A673 (cell line): ENCODE measurements at regions not wholly inside any gene's neighbourhood (a gene's known extent, or its start where the extent isn't known, plus 50 kb on each side); places are given as distances from the start of the nearest gene placed in this dataset.

Source experiments
- BruUV-seq: library from RNA; stranded (reverse); fragments of 400-500 nt; replicated peaks from 2 replicates; lab custom pipeline; 2021; lab: Mats Ljungman, UMichigan
- CTCF ChIA-PET: fragments of 300-600 bp; sonication (Branson Sonifier 250); formaldehyde crosslinking; loops from one replicate; lab custom pipeline; 2022; ENCODE audit warnings: antibody characterized with exemption; lab: Charles Lee
- POLR2A ChIA-PET: fragments of 300-600 bp; sonication (Branson Sonifier 250); formaldehyde crosslinking; loops from one replicate; lab custom pipeline; 2022; ENCODE audit warnings: antibody characterized with exemption; ENCODE audit not compliant: low non-redundant PET; lab: Charles Lee
- DNase-seq: peaks from one replicate; pipeline ENCODE4 v3.0.0-alpha.2; 2015; ENCODE audit warnings: low spot score
- H3K27ac ChIP-seq: fragments of 200-600 bp; sonication (generic); 2 replicates; pipeline ENCODE4 v1.5.1; 2016; ENCODE audit warnings: mixed run types, low read depth, mild to moderate bottlenecking, mixed read lengths, antibody characterized with exemption, low read length; ENCODE audit not compliant: poor library complexity, severe bottlenecking
- H3K27me3 ChIP-seq: fragments of 200-600 bp; sonication (generic); replicated peaks from 2 replicates; pipeline ENCODE4 v1.6.1; 2017; ENCODE audit warnings: mixed run types, low read depth, mild to moderate bottlenecking, mixed read lengths, antibody characterized with exemption, low read length; ENCODE audit not compliant: insufficient read depth, poor library complexity
- H3K36me3 ChIP-seq: fragments of 200-600 bp; sonication (generic); 2 replicates; pipeline ENCODE4 v1.6.1; 2016; ENCODE audit warnings: mixed run types, mild to moderate bottlenecking, mixed read lengths, antibody characterized with exemption, low read length; ENCODE audit not compliant: insufficient read depth, poor library complexity, severe bottlenecking
- H3K4me1 ChIP-seq: fragments of 200-600 bp; sonication (generic); 2 replicates; pipeline ENCODE4 v1.6.1; 2017; ENCODE audit warnings: mixed run types, mild to moderate bottlenecking, mixed read lengths, antibody characterized with exemption, low read length; ENCODE audit not compliant: insufficient read depth, poor library complexity, severe bottlenecking
- H3K4me3 ChIP-seq: fragments of 200-600 bp; sonication (generic); 2 replicates; pipeline ENCODE4 v1.5.1; 2016; ENCODE audit warnings: low read depth, mixed run types, mild to moderate bottlenecking, mixed read lengths, low read length; ENCODE audit not compliant: poor library complexity, severe bottlenecking
- H3K9me3 ChIP-seq: fragments of 200-600 bp; sonication (generic); 2 replicates; pipeline ENCODE4 v1.6.1; 2016; ENCODE audit warnings: mixed run types, low read depth, mild to moderate bottlenecking, mixed read lengths, antibody characterized with exemption, low read length; ENCODE audit not compliant: poor library complexity, severe bottlenecking
- EZH2 ChIP-seq: fragments of 200-600 bp; sonication (generic); IDR thresholded peaks from 2 replicates; pipeline ENCODE4 v1.6.1; 2017; ENCODE audit warnings: borderline replicate concordance, low read depth, mild to moderate bottlenecking, mixed read lengths, antibody characterized with exemption, low read length; ENCODE audit not compliant: poor library complexity, severe bottlenecking
- intact Hi-C: fragments of 100-400 bp; cut with micrococcal nuclease; formaldehyde crosslinking; loops from one replicate; pipeline ENCODE4 v1.10.0; 2022; ENCODE audit not compliant: unreplicated experiment
- TF ChIP-seq, protein P1 (sequence below): fragments of 300-800, 200-600 bp; sonication (generic); conservative IDR thresholded peaks from 2 replicates; pipeline ENCODE4 v1.5.1; 2017; ENCODE audit warnings: low read depth, mild to moderate bottlenecking, antibody characterized with exemption, low read length, moderate library complexity, mixed read lengths

- ChIA-PET POLR2A (no interaction called here), CTCF (no interaction called here)
- TF ChIP-seq EZH2, result no peak
- TF ChIP-seq, protein P1, sequence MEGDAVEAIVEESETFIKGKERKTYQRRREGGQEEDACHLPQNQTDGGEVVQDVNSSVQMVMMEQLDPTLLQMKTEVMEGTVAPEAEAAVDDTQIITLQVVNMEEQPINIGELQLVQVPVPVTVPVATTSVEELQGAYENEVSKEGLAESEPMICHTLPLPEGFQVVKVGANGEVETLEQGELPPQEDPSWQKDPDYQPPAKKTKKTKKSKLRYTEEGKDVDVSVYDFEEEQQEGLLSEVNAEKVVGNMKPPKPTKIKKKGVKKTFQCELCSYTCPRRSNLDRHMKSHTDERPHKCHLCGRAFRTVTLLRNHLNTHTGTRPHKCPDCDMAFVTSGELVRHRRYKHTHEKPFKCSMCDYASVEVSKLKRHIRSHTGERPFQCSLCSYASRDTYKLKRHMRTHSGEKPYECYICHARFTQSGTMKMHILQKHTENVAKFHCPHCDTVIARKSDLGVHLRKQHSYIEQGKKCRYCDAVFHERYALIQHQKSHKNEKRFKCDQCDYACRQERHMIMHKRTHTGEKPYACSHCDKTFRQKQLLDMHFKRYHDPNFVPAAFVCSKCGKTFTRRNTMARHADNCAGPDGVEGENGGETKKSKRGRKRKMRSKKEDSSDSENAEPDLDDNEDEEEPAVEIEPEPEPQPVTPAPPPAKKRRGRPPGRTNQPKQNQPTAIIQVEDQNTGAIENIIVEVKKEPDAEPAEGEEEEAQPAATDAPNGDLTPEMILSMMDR, result no peak
- intact Hi-C loops, result no loop called here
- Histone ChIP-seq H3K4me3 (no peak overlapping the region), H3K27ac (no peak overlapping the region), H3K36me3 (no peaks in the 10 kb centered on the region), H3K4me1 (no peaks in the 10 kb centered on the region), H3K27me3 (no peaks in the 10 kb centered on the region), H3K9me3 (no peaks in the 10 kb centered on the region)
- BruUV-seq, result no TSS peak
- no peak for DNase-seq
Measured at GRCh38 chr9:118362596-118362995, 658.4 kb downstream of the TLR4 start.

DNA sequence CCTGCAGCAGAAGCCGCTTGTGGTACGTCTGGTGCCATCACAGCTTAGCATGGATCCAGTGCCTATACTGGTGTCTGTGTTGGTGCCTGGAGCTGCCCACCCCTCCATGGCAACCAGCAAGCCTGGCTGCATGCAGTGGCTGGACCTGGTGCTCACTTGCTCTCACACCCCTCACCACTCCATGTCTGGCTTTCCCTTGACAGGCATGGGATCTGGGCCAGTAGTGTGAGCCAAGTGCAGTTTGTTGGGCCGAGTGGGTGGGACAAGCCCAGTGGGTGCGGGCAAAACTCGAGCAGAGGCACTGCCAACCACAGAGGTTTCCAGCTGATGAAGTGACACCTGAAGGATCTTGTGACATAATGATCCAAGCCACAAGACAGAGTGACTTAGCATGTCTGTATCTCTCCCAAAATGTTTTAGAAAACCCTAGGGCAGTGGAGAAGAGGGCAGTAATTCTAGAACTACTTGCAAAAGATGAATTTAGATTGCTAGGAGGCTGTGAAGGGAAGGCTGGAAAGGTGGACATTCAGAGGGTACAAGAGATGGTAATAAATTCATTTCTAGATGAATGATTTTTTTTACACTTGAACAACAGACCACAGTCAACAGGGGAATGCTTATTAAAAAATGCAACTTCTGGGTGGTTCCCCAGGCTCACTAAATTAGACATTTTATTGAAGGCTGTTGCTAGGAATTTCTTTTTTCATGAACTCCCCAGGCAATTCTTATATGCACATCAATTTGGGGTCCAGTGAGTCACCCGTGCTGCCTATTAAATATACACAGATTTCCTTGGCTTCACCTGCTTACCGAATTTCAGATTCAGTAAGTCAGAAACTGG, 660.3 kb downstream of the TLR4 start:
- H3K36me3 ChIP-seq, result no peaks in the 10 kb centered on the region
- H3K4me3 ChIP-seq, result no peak overlapping the region
- TF ChIP-seq, protein P1, result no peak
- no peak for TF ChIP-seq EZH2
- no peaks in the 10 kb centered on the region for H3K27me3 ChIP-seq
- no peaks in the 10 kb centered on the region for H3K9me3 ChIP-seq
- intact Hi-C loops, result no loop called here
- no peak overlapping the region for H3K27ac ChIP-seq
- BruUV-seq, result no TSS peak
- ChIA-PET POLR2A (no interaction called here), CTCF (no interaction called here)
- no peak for DNase-seq
- H3K4me1 ChIP-seq, result no peaks in the 10 kb centered on the region

DNA sequence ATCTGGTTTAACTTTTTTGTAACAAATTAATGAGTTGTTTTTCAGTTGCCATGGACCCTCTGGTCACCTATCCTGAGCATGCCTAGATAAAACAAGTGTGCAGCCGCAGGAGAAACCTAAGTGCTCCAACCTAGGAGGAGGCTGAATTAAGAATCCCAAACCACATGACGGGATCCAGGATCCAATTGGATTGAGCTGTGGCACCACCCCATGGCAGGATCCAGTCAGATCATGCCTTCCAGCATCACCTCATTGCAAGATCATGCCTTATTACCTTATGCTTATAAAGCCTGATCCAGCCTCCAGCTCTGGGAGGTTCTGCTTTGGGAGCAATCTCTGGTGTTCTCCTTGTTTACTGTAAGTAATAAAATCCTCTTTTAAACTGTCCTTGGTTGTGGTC, 662.0 kb downstream of the TLR4 start:
- POLR2A ChIA-PET, result no interaction called here
- Histone ChIP-seq H3K36me3 (no peaks in the 10 kb centered on the region), H3K27ac (no peak overlapping the region), H3K9me3 (no peaks in the 10 kb centered on the region), H3K4me3 (no peak overlapping the region), H3K4me1 (no peaks in the 10 kb centered on the region), H3K27me3 (no peaks in the 10 kb centered on the region)
- CTCF ChIA-PET, result no interaction called here
- no TSS peak for BruUV-seq
- DNase-seq, result no peak
- TF ChIP-seq, protein P1, result no peak
- no peak for TF ChIP-seq EZH2
- intact Hi-C loops, result no loop called here
